ENCODE measurements at regions not wholly inside any gene's neighbourhood (a gene's known extent, or its start where the extent isn't known, plus 50 kb on each side); places are given as distances from the start of the nearest gene placed in this dataset.

DNA sequence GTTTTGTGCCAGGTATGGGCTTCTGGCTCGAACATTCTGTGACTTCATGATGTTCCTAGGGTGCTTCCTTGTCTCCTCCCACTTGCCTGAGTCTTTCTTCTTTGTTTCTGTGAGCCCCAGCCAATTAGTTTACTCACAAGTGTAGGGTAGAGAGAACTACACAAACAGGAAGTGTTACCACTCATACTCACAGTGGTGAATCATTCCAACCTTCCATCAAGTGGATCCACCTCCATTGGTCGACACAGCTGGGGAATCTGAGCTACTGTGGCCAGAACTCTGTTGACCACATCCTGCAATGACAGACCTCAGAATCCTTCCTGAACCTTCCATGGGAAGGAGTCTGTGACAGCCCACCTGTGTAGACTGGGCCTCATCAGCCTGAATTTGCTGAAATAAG, 76.8 kb downstream of the UNC5CL start:
- H3K4me3 ChIP-seq (ENCODE audit: control insufficient read depth, low read depth, low read length), result no peak overlapping the region
- no peak for TF ChIP-seq CTCF (conservative IDR thresholded peaks at IDR 0.05; ENCODE audit: control insufficient read depth, insufficient read depth, low read depth, low read length)
- DNase-seq (ENCODE audit: low read depth), result peak; percentile 95

- TF ChIP-seq CTCF (conservative IDR thresholded peaks at IDR 0.05; ENCODE audit: control insufficient read depth, insufficient read depth, low read depth, low read length), result no peak
- DNase-seq (ENCODE audit: low read depth), result no peak
- H3K4me3 ChIP-seq (ENCODE audit: control insufficient read depth, low read depth, low read length), result no peak overlapping the region
These were observed 77.2 kb downstream of the UNC5CL start for GRCh38 chr6:40961831-40962230.

GRCh38 chr6:40960742-40961430, 78.1 kb downstream of the UNC5CL start:
- DNase-seq (ENCODE audit: low read depth), result peak; percentile 36
- no peak overlapping the region for H3K4me3 ChIP-seq (ENCODE audit: control insufficient read depth, low read depth, low read length)
- no peak for TF ChIP-seq CTCF (conservative IDR thresholded peaks at IDR 0.05; ENCODE audit: control insufficient read depth, insufficient read depth, low read depth, low read length)

- DNase-seq (ENCODE audit: low read depth), result no peak
- TF ChIP-seq CTCF (conservative IDR thresholded peaks at IDR 0.05; ENCODE audit: control insufficient read depth, insufficient read depth, low read depth, low read length), result no peak
- no peak overlapping the region for H3K4me3 ChIP-seq (ENCODE audit: control insufficient read depth, low read depth, low read length)
These were observed 79.2 kb downstream of the UNC5CL start for GRCh38 chr6:40959781-40960327.

GRCh38 chr6:40958738-40959137, 80.3 kb downstream of the UNC5CL start:
- H3K4me3 ChIP-seq (ENCODE audit: control insufficient read depth, low read depth, low read length), result no peak overlapping the region
- no peak for TF ChIP-seq CTCF (conservative IDR thresholded peaks at IDR 0.05; ENCODE audit: control insufficient read depth, insufficient read depth, low read depth, low read length)
- no peak for DNase-seq (ENCODE audit: low read depth)

GRCh38 chr6:40957616-40958492, 81.2 kb downstream of the UNC5CL start:
- no peak overlapping the region for H3K4me3 ChIP-seq (ENCODE audit: control insufficient read depth, low read depth, low read length)
- TF ChIP-seq CTCF (conservative IDR thresholded peaks at IDR 0.05; ENCODE audit: control insufficient read depth, insufficient read depth, low read depth, low read length), result no peak
- peak; percentile 69 for DNase-seq (ENCODE audit: low read depth)

Data from fibroblast of mammary gland (primary cell).